ENCODE measurements at regions not wholly inside any gene's neighbourhood (a gene's known extent, or its start where the extent isn't known, plus 50 kb on each side); places are given as distances from the start of the nearest gene placed in this dataset.

GRCh38 chr3:99409961-99410360, 228.4 kb upstream of the COL8A1 start (continued):
- no peak for TF ChIP-seq ZBED1 (IDR thresholded peaks at IDR 0.05; ENCODE audit: borderline replicate concordance)

- H3K4me1 ChIP-seq (ENCODE audit: control insufficient read depth, insufficient read depth, low read length) = no peaks in the 10 kb centered on the region; the same call in 1 of the 2 replicates
- H3K79me2 ChIP-seq (ENCODE audit: control insufficient read depth, insufficient read depth, low read length) = no peaks in the 10 kb centered on the region
- in situ Hi-C loops (cut with MboI) = no loop called here
- SMC1A ChIA-PET (ENCODE audit: uncharacterized antibody, unreplicated experiment) = interaction anchor here (0.8 to 1.5 kb wide), 3 partner anchors 65 to 121 kb away, joined by 3 to 4 read pairs (median 4); no protein-coding TSS in a partner anchor
- WGBS (ENCODE audit: insufficient coverage, insufficient replicate concordance, low lambda C conversion rate, missing lambda C conversion rate) = 63% methylated on average over 4 of the region's 4 CpGs
- no peaks in the 10 kb centered on the region for H3K36me3 ChIP-seq (ENCODE audit: control insufficient read depth in 2 of 2, insufficient read depth in 2 of 2, low read length in 1 of 2)
- no peaks in the 10 kb centered on the region for H3K27me3 ChIP-seq (replicated peaks in 1 of 2; ENCODE audit: control insufficient read depth in 2 of 2, insufficient read depth in 2 of 2, low read length in 1 of 2)
- no peak overlapping the region for H2AFZ ChIP-seq (ENCODE audit: control insufficient read depth, low read depth, low read length)
- POLR2A ChIA-PET = interaction anchor here (0.8 to 1.6 kb wide), 2 partner anchors 11 to 14 kb away, joined by 3 to 5 read pairs; no protein-coding TSS in a partner anchor
- no peak overlapping the region for H3K4me2 ChIP-seq (ENCODE audit: control insufficient read depth, insufficient read depth)
- no TSS peak for BruUV-seq (replicated peaks)
- RAD21 ChIA-PET (ENCODE audit: unreplicated experiment) = interaction anchor here (1.2 kb wide), 1 partner anchor 13 kb away, joined by 4 read pairs; no protein-coding TSS in a partner anchor
- 0 out of 2 replicates have a peak, but pooled peaks have one; percentile 43 for TF ChIP-seq EED (IDR thresholded peaks at IDR 0.05; ENCODE audit: low read depth)
- TF ChIP-seq DPF2 (IDR thresholded peaks at IDR 0.05) = no peak
- peak; percentile 84 for TF ChIP-seq RUNX3 (IDR thresholded peaks at IDR 0.05; ENCODE audit: low read length)
- no peaks in the 10 kb centered on the region for H4K20me1 ChIP-seq (ENCODE audit: control insufficient read depth, insufficient read depth)
- CTCF ChIA-PET = interaction anchor here (1.4 kb wide), 1 partner anchor 10 kb away, joined by 4 read pairs; no protein-coding TSS in a partner anchor
- H3K9ac ChIP-seq (ENCODE audit: control insufficient read depth, insufficient read depth, low read length) = no peak overlapping the region
- FAIRE-seq = no peak
- H3K27ac ChIP-seq (ENCODE audit: control insufficient read depth, insufficient read depth) = no peak overlapping the region
- ATAC-seq = peak; percentile 73
- no peak overlapping the region for H3K4me3 ChIP-seq
- H3K9me3 ChIP-seq (replicated peaks; ENCODE audit: control insufficient read depth, insufficient read depth, low read length) = peaks cover 3% of the 10 kb centered on the region; the same call in 1 of the 3 replicates
- no peak for DNase-seq (ENCODE audit: low read depth, low spot score)
- intact Hi-C loops (cut with micrococcal nuclease; ENCODE audit: unreplicated experiment) = no loop called here
Measured at GRCh38 chr3:99407257-99407656, 231.1 kb upstream of the COL8A1 start.

- Histone ChIP-seq H3K4me3 (no peak overlapping the region), H3K9me3 (replicated peaks; ENCODE audit: control insufficient read depth, insufficient read depth, low read length) (peaks cover 3% of the 10 kb centered on the region; the same call in 2 of the 3 replicates), H3K36me3 (ENCODE audit: control insufficient read depth in 2 of 2, insufficient read depth in 2 of 2, low read length in 1 of 2) (no peaks in the 10 kb centered on the region), H4K20me1 (ENCODE audit: control insufficient read depth, insufficient read depth) (no peaks in the 10 kb centered on the region), H3K27me3 (replicated peaks in 1 of 2; ENCODE audit: control insufficient read depth in 2 of 2, insufficient read depth in 2 of 2, low read length in 1 of 2) (no peaks in the 10 kb centered on the region), H3K79me2 (ENCODE audit: control insufficient read depth, insufficient read depth, low read length) (no peaks in the 10 kb centered on the region), H3K4me1 (ENCODE audit: control insufficient read depth, insufficient read depth, low read length) (no peaks in the 10 kb centered on the region), H2AFZ (ENCODE audit: control insufficient read depth, low read depth, low read length) (no peak overlapping the region), H3K27ac (ENCODE audit: control insufficient read depth, insufficient read depth) (no peak overlapping the region), H3K9ac (ENCODE audit: control insufficient read depth, insufficient read depth, low read length) (no peak overlapping the region), H3K4me2 (ENCODE audit: control insufficient read depth, insufficient read depth) (no peak overlapping the region)
- DNase-seq (ENCODE audit: low read depth, low spot score) (no peak), ATAC-seq (no peak), FAIRE-seq (no peak)
- WGBS (ENCODE audit: insufficient coverage, insufficient replicate concordance, low lambda C conversion rate, missing lambda C conversion rate) = 92% methylated on average over 1 of the region's 1 CpG
- CTCF ChIA-PET = no interaction called here
- in situ Hi-C loops (cut with MboI) (no loop called here), intact Hi-C loops (cut with micrococcal nuclease; ENCODE audit: unreplicated experiment) (no loop called here)
- SMC1A ChIA-PET (ENCODE audit: uncharacterized antibody, unreplicated experiment) = interaction anchor here (0.9 to 1.9 kb wide), 2 partner anchors 30 to 67 kb away, joined by 4 to 6 read pairs; no protein-coding TSS in a partner anchor
- no TSS peak for BruUV-seq (replicated peaks)
- TF ChIP-seq WRNIP1 (IDR thresholded peaks at IDR 0.05; ENCODE audit: borderline replicate concordance, low read depth, low read length) (no peak), YY1 (IDR thresholded peaks at IDR 0.05; ENCODE audit: low read depth, low read length) (no peak), CHD4 (IDR thresholded peaks at IDR 0.05) (no peak), ATF2 (IDR thresholded peaks at IDR 0.05; ENCODE audit: low read length) (no peak), PML (IDR thresholded peaks at IDR 0.05; ENCODE audit: low read length) (no peak), MAX (IDR thresholded peaks at IDR 0.05; ENCODE audit: low read depth, low read length) (no peak)
- RAD21 ChIA-PET (ENCODE audit: unreplicated experiment) = no interaction called here
- POLR2A ChIA-PET = no interaction called here
Measured at GRCh38 chr3:99402755-99403154, 235.6 kb upstream of the COL8A1 start.
